GM21825 (cell line): ENCODE measurements at regions not wholly inside any gene's neighbourhood (a gene's known extent, or its start where the extent isn't known, plus 50 kb on each side); places are given as distances from the start of the nearest gene placed in this dataset.
"Not testable (repeated sequence)": the region's sequence is repeated elsewhere in the genome, so short reads cannot be mapped to it uniquely, and the experiment has no call there.

Source experiments
- ATAC-seq: cut with Tn5 transposase; IDR thresholded peaks from one replicate; pipeline ENCODE4 v1.9.1; 2021; ENCODE audit warnings: mild to moderate bottlenecking, moderate library complexity; ENCODE audit not compliant: unreplicated experiment

GRCh38 chr9:39663713-39664112 is 308.2 kb downstream of the SPATA31A1 start:
- ATAC-seq: peak; percentile 75

- ATAC-seq: not testable (repeated sequence)
Measured at GRCh38 chr9:39665020-39665419, 309.6 kb downstream of the SPATA31A1 start.

GRCh38 chr9:39674437-39675210 is 319.2 kb downstream of the SPATA31A1 start:
- ATAC-seq: not testable (repeated sequence)

- ATAC-seq: not testable (repeated sequence)
Measured at GRCh38 chr9:39675211-39675553, 319.7 kb downstream of the SPATA31A1 start.

GRCh38 chr9:39678534-39679263 is 323.2 kb downstream of the SPATA31A1 start:
- ATAC-seq: not testable (repeated sequence)

GRCh38 chr9:39680694-39681401 is 325.4 kb downstream of the SPATA31A1 start:
- not testable (repeated sequence) for ATAC-seq

- not testable (repeated sequence) for ATAC-seq
Measured at GRCh38 chr9:39728862-39729261, 373.4 kb downstream of the SPATA31A1 start.

GRCh38 chr9:39744898-39745297 is 389.4 kb downstream of the SPATA31A1 start:
- not testable (repeated sequence) for ATAC-seq

GRCh38 chr9:39775570-39775969 is 420.1 kb downstream of the SPATA31A1 start:
- not testable (repeated sequence) for ATAC-seq

GRCh38 chr9:39791356-39791755 is 435.9 kb downstream of the SPATA31A1 start:
- ATAC-seq: peak; percentile 99

GRCh38 chr9:39797935-39798334 is 442.5 kb downstream of the SPATA31A1 start:
- not testable (repeated sequence) for ATAC-seq

- not testable (repeated sequence) for ATAC-seq
Measured at GRCh38 chr9:39799252-39799651, 443.8 kb downstream of the SPATA31A1 start.

GRCh38 chr9:39802561-39802960 is 447.1 kb downstream of the SPATA31A1 start:
- ATAC-seq: not testable (repeated sequence)

- ATAC-seq: peak; percentile 90
Measured at GRCh38 chr9:39809401-39810226, 454.1 kb downstream of the SPATA31A1 start.

GRCh38 chr9:39810401-39810800 is 454.9 kb downstream of the SPATA31A1 start:
- ATAC-seq: not testable (repeated sequence)

- ATAC-seq: not testable (repeated sequence)
Measured at GRCh38 chr9:39811615-39812014, 456.1 kb downstream of the SPATA31A1 start.

GRCh38 chr9:39828457-39828856 is 473.0 kb downstream of the SPATA31A1 start:
- not testable (repeated sequence) for ATAC-seq
